Middle frontal gyrus (tissue), 1 donor: ENCODE measurements at regions not wholly inside any gene's neighbourhood (a gene's known extent, or its start where the extent isn't known, plus 50 kb on each side); places are given as distances from the start of the nearest gene placed in this dataset.
"Not testable (repeated sequence)": the region's sequence is repeated elsewhere in the genome, so short reads cannot be mapped to it uniquely, and the experiment has no call there.

Experiments
- DNase-seq: peaks from one replicate; pipeline ENCODE4 v3.0.0-alpha.2; 2015; ENCODE audit warnings: low spot score; ENCODE audit errors: extremely low spot score

GRCh38 chr3:127418560-127419147 is 130.8 kb upstream of the PRR20G start:
- DNase-seq, result no peak

GRCh38 chr3:127417709-127418559 is 130.1 kb upstream of the PRR20G start:
- DNase-seq, result no peak

- DNase-seq, result no peak
These were observed 126.0 kb upstream of the PRR20G start for GRCh38 chr3:127413871-127414270.

GRCh38 chr3:127413318-127413673 is 125.5 kb upstream of the PRR20G start:
- DNase-seq, result no peak

GRCh38 chr3:127412578-127413317 is 124.9 kb upstream of the PRR20G start:
- DNase-seq, result no peak

GRCh38 chr3:127411875-127412274 is 124.0 kb upstream of the PRR20G start:
- not testable (repeated sequence) for DNase-seq

GRCh38 chr3:127411083-127411727 is 123.4 kb upstream of the PRR20G start:
- DNase-seq, result no peak

GRCh38 chr3:127410678-127411077 is 122.8 kb upstream of the PRR20G start:
- DNase-seq, result no peak

GRCh38 chr3:127410137-127410488 is 122.3 kb upstream of the PRR20G start:
- DNase-seq, result no peak

GRCh38 chr3:127409421-127410136 is 121.7 kb upstream of the PRR20G start:
- no peak for DNase-seq

GRCh38 chr3:127408684-127409420 is 121.0 kb upstream of the PRR20G start:
- DNase-seq, result no peak

- no peak for DNase-seq
These were observed 120.3 kb upstream of the PRR20G start for GRCh38 chr3:127408022-127408683.

- no peak for DNase-seq
These were observed 119.4 kb upstream of the PRR20G start for GRCh38 chr3:127407026-127407939.

GRCh38 chr3:127406309-127407025 is 118.6 kb upstream of the PRR20G start:
- DNase-seq, result no peak

GRCh38 chr3:127405791-127406190 is 117.9 kb upstream of the PRR20G start:
- no peak for DNase-seq

GRCh38 chr3:127405010-127405598 is 117.3 kb upstream of the PRR20G start:
- no peak for DNase-seq

- DNase-seq, result no peak
These were observed 116.6 kb upstream of the PRR20G start for GRCh38 chr3:127404221-127405009.
